ENCODE measurements at regions not wholly inside any gene's neighbourhood (a gene's known extent, or its start where the extent isn't known, plus 50 kb on each side); places are given as distances from the start of the nearest gene placed in this dataset.
"Not testable (repeated sequence)": the region's sequence is repeated elsewhere in the genome, so short reads cannot be mapped to it uniquely, and the experiment has no call there.

DNA sequence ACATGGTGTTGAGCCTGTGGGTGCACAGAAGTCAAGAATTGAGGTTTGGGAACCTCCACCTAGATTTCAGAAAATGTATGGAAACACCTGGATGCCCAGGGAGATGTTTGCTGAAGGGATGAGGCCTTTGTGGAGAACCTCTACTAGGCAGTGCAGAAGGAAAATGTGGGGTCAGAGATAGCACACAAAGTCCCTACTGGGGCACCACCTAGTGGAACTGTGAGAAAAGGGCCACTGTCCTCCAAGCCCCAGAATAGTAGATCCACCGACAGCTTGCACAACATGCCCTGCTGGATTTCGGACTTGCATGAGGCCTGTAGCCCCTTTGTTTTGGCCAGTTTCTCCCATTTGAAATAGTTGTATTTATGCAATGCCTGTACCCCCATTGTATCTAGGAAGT lies 2027.3 kb downstream of the PCDH9 start:
- not testable (repeated sequence) for TF ChIP-seq EZH2 (IDR thresholded peaks at IDR 0.05; ENCODE audit: insufficient read depth, low read length)
- TF ChIP-seq, protein P1, sequence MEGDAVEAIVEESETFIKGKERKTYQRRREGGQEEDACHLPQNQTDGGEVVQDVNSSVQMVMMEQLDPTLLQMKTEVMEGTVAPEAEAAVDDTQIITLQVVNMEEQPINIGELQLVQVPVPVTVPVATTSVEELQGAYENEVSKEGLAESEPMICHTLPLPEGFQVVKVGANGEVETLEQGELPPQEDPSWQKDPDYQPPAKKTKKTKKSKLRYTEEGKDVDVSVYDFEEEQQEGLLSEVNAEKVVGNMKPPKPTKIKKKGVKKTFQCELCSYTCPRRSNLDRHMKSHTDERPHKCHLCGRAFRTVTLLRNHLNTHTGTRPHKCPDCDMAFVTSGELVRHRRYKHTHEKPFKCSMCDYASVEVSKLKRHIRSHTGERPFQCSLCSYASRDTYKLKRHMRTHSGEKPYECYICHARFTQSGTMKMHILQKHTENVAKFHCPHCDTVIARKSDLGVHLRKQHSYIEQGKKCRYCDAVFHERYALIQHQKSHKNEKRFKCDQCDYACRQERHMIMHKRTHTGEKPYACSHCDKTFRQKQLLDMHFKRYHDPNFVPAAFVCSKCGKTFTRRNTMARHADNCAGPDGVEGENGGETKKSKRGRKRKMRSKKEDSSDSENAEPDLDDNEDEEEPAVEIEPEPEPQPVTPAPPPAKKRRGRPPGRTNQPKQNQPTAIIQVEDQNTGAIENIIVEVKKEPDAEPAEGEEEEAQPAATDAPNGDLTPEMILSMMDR (IDR thresholded peaks at IDR 0.05; ENCODE audit: insufficient read depth, low read depth, low read length), result not testable (repeated sequence)

Measured in astrocyte (in vitro differentiated cells and primary cell).